ENCODE measurements at regions not wholly inside any gene's neighbourhood (a gene's known extent, or its start where the extent isn't known, plus 50 kb on each side); places are given as distances from the start of the nearest gene placed in this dataset.
"Not testable (repeated sequence)": the region's sequence is repeated elsewhere in the genome, so short reads cannot be mapped to it uniquely, and the experiment has no call there.

GRCh38 chr3:18086760-18087159 is 338.4 kb downstream of the SATB1 start:
- H3K4me3 ChIP-seq: no peak overlapping the region
- H3K9me3 ChIP-seq: no peaks in the 10 kb centered on the region
- H3K4me1 ChIP-seq (ENCODE audit: low read depth): no peaks in the 10 kb centered on the region
- no peak for TF ChIP-seq CTCF (IDR thresholded peaks at IDR 0.05)
- DNase-seq: no peak
- no peaks in the 10 kb centered on the region for H3K36me3 ChIP-seq (ENCODE audit: low read depth)
- intact Hi-C loops (cut with DNase I, micrococcal nuclease): no loop called here
- ATAC-seq: no peak

GRCh38 chr3:18086078-18086477 is 339.1 kb downstream of the SATB1 start:
- Histone ChIP-seq H3K4me1 (ENCODE audit: low read depth) (no peaks in the 10 kb centered on the region), H3K4me3 (no peak overlapping the region), H3K36me3 (ENCODE audit: low read depth) (no peaks in the 10 kb centered on the region), H3K9me3 (no peaks in the 10 kb centered on the region)
- ATAC-seq: no peak
- no peak for DNase-seq
- intact Hi-C loops (cut with DNase I, micrococcal nuclease): no loop called here
- no peak for TF ChIP-seq CTCF (IDR thresholded peaks at IDR 0.05)

- no peak for TF ChIP-seq CTCF (IDR thresholded peaks at IDR 0.05)
- peak; percentile 24 for ATAC-seq
- intact Hi-C loops (cut with DNase I, micrococcal nuclease): no loop called here
These were observed 339.7 kb downstream of the SATB1 start for GRCh38 chr3:18085429-18085828.

GRCh38 chr3:18083273-18083590 is 340.8 kb upstream of the TBC1D5 start:
- H3K4me3 ChIP-seq; intact Hi-C loops (cut with DNase I, micrococcal nuclease); ATAC-seq; H3K4me1 ChIP-seq (ENCODE audit: low read depth); DNase-seq; H3K36me3 ChIP-seq (ENCODE audit: low read depth); H3K9me3 ChIP-seq: not testable (repeated sequence)

More at GRCh38 chr3:18085429-18085828, 339.7 kb downstream of the SATB1 start:
- no peaks in the 10 kb centered on the region for H3K4me1 ChIP-seq (ENCODE audit: low read depth)
- no peaks in the 10 kb centered on the region for H3K9me3 ChIP-seq
- H3K4me3 ChIP-seq: no peak overlapping the region
- H3K36me3 ChIP-seq (ENCODE audit: low read depth): no peaks in the 10 kb centered on the region
- DNase-seq: no peak

GRCh38 chr3:18082551-18083272 is 340.3 kb upstream of the TBC1D5 start:
- Histone ChIP-seq H3K4me1 (ENCODE audit: low read depth) (no peaks in the 10 kb centered on the region), H3K36me3 (ENCODE audit: low read depth) (no peaks in the 10 kb centered on the region), H3K4me3 (no peak overlapping the region), H3K9me3 (no peaks in the 10 kb centered on the region)
- DNase-seq (no peak), ATAC-seq (no peak)
- intact Hi-C loops (cut with DNase I, micrococcal nuclease): no loop called here
- TF ChIP-seq CTCF (IDR thresholded peaks at IDR 0.05): no peak

- no peaks in the 10 kb centered on the region for H3K36me3 ChIP-seq (ENCODE audit: low read depth)
- no peak for ATAC-seq
- no peaks in the 10 kb centered on the region for H3K9me3 ChIP-seq
- no peaks in the 10 kb centered on the region for H3K4me1 ChIP-seq (ENCODE audit: low read depth)
- no peak for TF ChIP-seq CTCF (IDR thresholded peaks at IDR 0.05)
- DNase-seq: no peak
- no peak overlapping the region for H3K4me3 ChIP-seq
- intact Hi-C loops (cut with DNase I, micrococcal nuclease): no loop called here
These were observed 337.8 kb upstream of the TBC1D5 start for GRCh38 chr3:18080198-18080689.

Measured in mucosa of descending colon (tissue), 3 donors.